ENCODE measurements at regions not wholly inside any gene's neighbourhood (a gene's known extent, or its start where the extent isn't known, plus 50 kb on each side); places are given as distances from the start of the nearest gene placed in this dataset.

DNA sequence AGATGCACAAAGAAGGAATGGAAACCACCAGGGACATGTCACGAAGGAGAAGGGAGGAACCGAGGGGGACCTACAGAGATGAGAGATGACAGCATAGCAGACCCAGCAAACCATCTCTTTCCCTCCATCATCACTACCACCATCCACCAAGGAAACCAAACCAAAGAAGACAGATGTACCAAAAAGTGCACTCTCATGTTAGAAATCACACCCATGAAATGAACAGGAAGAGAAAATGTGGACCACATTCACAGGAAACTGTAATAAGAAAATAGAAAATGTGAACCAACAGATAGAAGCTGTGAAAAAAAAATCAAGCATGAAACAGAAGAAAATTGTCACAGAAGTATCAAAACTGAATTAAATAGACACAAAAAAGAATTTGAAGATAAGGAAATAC lies 672.7 kb downstream of the QKI start:
- TF ChIP-seq, protein P1, sequence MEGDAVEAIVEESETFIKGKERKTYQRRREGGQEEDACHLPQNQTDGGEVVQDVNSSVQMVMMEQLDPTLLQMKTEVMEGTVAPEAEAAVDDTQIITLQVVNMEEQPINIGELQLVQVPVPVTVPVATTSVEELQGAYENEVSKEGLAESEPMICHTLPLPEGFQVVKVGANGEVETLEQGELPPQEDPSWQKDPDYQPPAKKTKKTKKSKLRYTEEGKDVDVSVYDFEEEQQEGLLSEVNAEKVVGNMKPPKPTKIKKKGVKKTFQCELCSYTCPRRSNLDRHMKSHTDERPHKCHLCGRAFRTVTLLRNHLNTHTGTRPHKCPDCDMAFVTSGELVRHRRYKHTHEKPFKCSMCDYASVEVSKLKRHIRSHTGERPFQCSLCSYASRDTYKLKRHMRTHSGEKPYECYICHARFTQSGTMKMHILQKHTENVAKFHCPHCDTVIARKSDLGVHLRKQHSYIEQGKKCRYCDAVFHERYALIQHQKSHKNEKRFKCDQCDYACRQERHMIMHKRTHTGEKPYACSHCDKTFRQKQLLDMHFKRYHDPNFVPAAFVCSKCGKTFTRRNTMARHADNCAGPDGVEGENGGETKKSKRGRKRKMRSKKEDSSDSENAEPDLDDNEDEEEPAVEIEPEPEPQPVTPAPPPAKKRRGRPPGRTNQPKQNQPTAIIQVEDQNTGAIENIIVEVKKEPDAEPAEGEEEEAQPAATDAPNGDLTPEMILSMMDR (IDR thresholded peaks at IDR 0.05; ENCODE audit: poor library complexity) = no peak
- TF ChIP-seq EZH2phosphoT487 (IDR thresholded peaks at IDR 0.05; ENCODE audit: low read depth, severe bottlenecking, unreplicated experiment) (no peak), EZH2 (IDR thresholded peaks at IDR 0.05; ENCODE audit: borderline replicate concordance) (no peak)
